Fibroblast of skin of right biceps (primary cell): ENCODE measurements at regions not wholly inside any gene's neighbourhood (a gene's known extent, or its start where the extent isn't known, plus 50 kb on each side); places are given as distances from the start of the nearest gene placed in this dataset.
A peak's percentile ranks its signal among the peaks of the same experiment; 100 is the strongest.

ENCODE experiments used
- DNase-seq: peaks from one replicate; pipeline ENCODE4 v3.0.0-alpha.2; 2013

GRCh38 chr14:22476887-22477286 is 112.1 kb downstream of the DAD1 start:
- DNase-seq, result no peak

- no peak for DNase-seq
Observed at GRCh38 chr14:22476005-22476751, 112.8 kb downstream of the DAD1 start.

GRCh38 chr14:22475381-22475780 is 113.6 kb downstream of the DAD1 start:
- no peak for DNase-seq

GRCh38 chr14:22474730-22475351 is 114.2 kb downstream of the DAD1 start:
- peak; percentile 62 for DNase-seq

- DNase-seq, result peak; percentile 42
Observed at GRCh38 chr14:22472935-22473854, 115.8 kb downstream of the DAD1 start.

GRCh38 chr14:22472466-22472865 is 116.6 kb downstream of the DAD1 start:
- DNase-seq, result no peak

- peak; percentile 61 for DNase-seq
Observed at GRCh38 chr14:22471545-22472121, 117.4 kb downstream of the DAD1 start.

GRCh38 chr14:22469538-22470303 is 119.3 kb downstream of the DAD1 start:
- DNase-seq, result no peak

- DNase-seq, result no peak
Observed at GRCh38 chr14:22468830-22469229, 120.2 kb downstream of the DAD1 start.

GRCh38 chr14:22466491-22466890 is 122.5 kb downstream of the DAD1 start:
- peak; percentile 49 for DNase-seq

- DNase-seq, result peak; percentile 73
Observed at GRCh38 chr14:22465201-22465840, 123.7 kb downstream of the DAD1 start.

GRCh38 chr14:22464422-22465142 is 124.4 kb downstream of the DAD1 start:
- no peak for DNase-seq

GRCh38 chr14:22463763-22464173 is 125.3 kb downstream of the DAD1 start:
- DNase-seq, result no peak

- no peak for DNase-seq
Observed at GRCh38 chr14:22462923-22463322, 126.1 kb downstream of the DAD1 start.

GRCh38 chr14:22460461-22461195 is 128.4 kb downstream of the DAD1 start:
- no peak for DNase-seq

- no peak for DNase-seq
Observed at GRCh38 chr14:22458737-22459136, 130.3 kb downstream of the DAD1 start.

- no peak for DNase-seq
Observed at GRCh38 chr14:22456998-22457594, 131.9 kb downstream of the DAD1 start.

- no peak for DNase-seq
Observed at GRCh38 chr14:22456421-22456820, 132.6 kb downstream of the DAD1 start.

- DNase-seq, result no peak
Observed at GRCh38 chr14:22452330-22452729, 136.7 kb downstream of the DAD1 start.

GRCh38 chr14:22450266-22450665 is 138.8 kb downstream of the DAD1 start:
- no peak for DNase-seq
